ENCODE measurements at regions not wholly inside any gene's neighbourhood (a gene's known extent, or its start where the extent isn't known, plus 50 kb on each side); places are given as distances from the start of the nearest gene placed in this dataset.

- DNase-seq (ENCODE audit: low read depth, low spot score) (no peak), FAIRE-seq (no peak)
- H4K20me1 ChIP-seq (replicated peaks; ENCODE audit: control insufficient read depth, extremely low read depth, insufficient read depth, low read length): no peaks in the 10 kb centered on the region
- dilution Hi-C loops (cut with MboI; ENCODE audit: extremely low pct_ligation_motif_present, low sequenced_read_pairs): no loop called here
- TF ChIP-seq POLR2A (IDR thresholded peaks at IDR 0.05; ENCODE audit: low read depth, low read length) (no peak), FOS (IDR thresholded peaks at IDR 0.05; ENCODE audit: borderline replicate concordance, insufficient read depth, low read length) (no peak), MYC (IDR thresholded peaks at IDR 0.05; ENCODE audit: low read depth, low read length) (no peak), POLR2AphosphoS5 (IDR thresholded peaks at IDR 0.05; ENCODE audit: insufficient read depth, low read depth, low read length) (no peak), JUN (IDR thresholded peaks at IDR 0.05; ENCODE audit: borderline replicate concordance, insufficient read depth, insufficient read length, low read depth) (no peak), GATA2 (IDR thresholded peaks at IDR 0.05; ENCODE audit: insufficient read depth, insufficient read length, low read depth, low read length) (no peak), EZH2 (IDR thresholded peaks at IDR 0.05; ENCODE audit: borderline replicate concordance, low read depth, low read length, severe bottlenecking) (no peak)
- TF ChIP-seq, protein P1, sequence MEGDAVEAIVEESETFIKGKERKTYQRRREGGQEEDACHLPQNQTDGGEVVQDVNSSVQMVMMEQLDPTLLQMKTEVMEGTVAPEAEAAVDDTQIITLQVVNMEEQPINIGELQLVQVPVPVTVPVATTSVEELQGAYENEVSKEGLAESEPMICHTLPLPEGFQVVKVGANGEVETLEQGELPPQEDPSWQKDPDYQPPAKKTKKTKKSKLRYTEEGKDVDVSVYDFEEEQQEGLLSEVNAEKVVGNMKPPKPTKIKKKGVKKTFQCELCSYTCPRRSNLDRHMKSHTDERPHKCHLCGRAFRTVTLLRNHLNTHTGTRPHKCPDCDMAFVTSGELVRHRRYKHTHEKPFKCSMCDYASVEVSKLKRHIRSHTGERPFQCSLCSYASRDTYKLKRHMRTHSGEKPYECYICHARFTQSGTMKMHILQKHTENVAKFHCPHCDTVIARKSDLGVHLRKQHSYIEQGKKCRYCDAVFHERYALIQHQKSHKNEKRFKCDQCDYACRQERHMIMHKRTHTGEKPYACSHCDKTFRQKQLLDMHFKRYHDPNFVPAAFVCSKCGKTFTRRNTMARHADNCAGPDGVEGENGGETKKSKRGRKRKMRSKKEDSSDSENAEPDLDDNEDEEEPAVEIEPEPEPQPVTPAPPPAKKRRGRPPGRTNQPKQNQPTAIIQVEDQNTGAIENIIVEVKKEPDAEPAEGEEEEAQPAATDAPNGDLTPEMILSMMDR (IDR thresholded peaks at IDR 0.05; ENCODE audit: extremely low read depth in 1 of 2, insufficient read depth in 1 of 2, low read depth in 1 of 2, low read length in 2 of 2): no peak
- TF ChIP-seq, protein P2, sequence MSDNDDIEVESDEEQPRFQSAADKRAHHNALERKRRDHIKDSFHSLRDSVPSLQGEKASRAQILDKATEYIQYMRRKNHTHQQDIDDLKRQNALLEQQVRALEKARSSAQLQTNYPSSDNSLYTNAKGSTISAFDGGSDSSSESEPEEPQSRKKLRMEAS (IDR thresholded peaks at IDR 0.05; ENCODE audit: insufficient read depth, insufficient read length): no peak
- ChIA-PET CTCF (interaction anchor here (1.1 kb wide), 1 partner anchor 11 kb away, joined by 3 read pairs; no protein-coding TSS in a partner anchor), POLR2A (no interaction called here)
- no peaks in the 10 kb centered on the region for H3K9me3 ChIP-seq (replicated peaks; ENCODE audit: control insufficient read depth, insufficient read depth, low read length)
- no peaks in the 10 kb centered on the region for H3K36me3 ChIP-seq (ENCODE audit: control insufficient read depth in 2 of 2, extremely low read depth in 1 of 2, insufficient read depth in 2 of 2, low read length in 2 of 2)
- no peak overlapping the region for H3K27ac ChIP-seq (ENCODE audit: insufficient read depth, low read depth, low read length)
- intact Hi-C loops (cut with micrococcal nuclease): no loop called here
- peaks cover 7% of the 10 kb centered on the region for H3K4me1 ChIP-seq (ENCODE audit: control insufficient read depth, extremely low read depth, insufficient read depth, low read length)
- no peak overlapping the region for H2AFZ ChIP-seq (ENCODE audit: low read depth, low read length)
- BruUV-seq (replicated peaks): no TSS peak
- no peaks in the 10 kb centered on the region for H3K27me3 ChIP-seq (ENCODE audit: control insufficient read depth in 2 of 2, insufficient read depth in 2 of 2, low read length in 2 of 2)
- H3K9ac ChIP-seq (replicated peaks; ENCODE audit: extremely low read depth, insufficient read depth, low read length): no peak overlapping the region
- H3K4me3 ChIP-seq (replicated peaks in 1 of 3; ENCODE audit: insufficient read depth in 1 of 3, low read depth in 1 of 3, low read length in 3 of 3): no peak overlapping the region
- H3K9me1 ChIP-seq (replicated peaks; ENCODE audit: control insufficient read depth, extremely low read depth, insufficient read depth, low read length): no peaks in the 10 kb centered on the region
- no peaks in the 10 kb centered on the region for H3K79me2 ChIP-seq (ENCODE audit: control insufficient read depth, insufficient read depth, low read length)
- H3K4me2 ChIP-seq (ENCODE audit: insufficient read depth, low read length): no peak overlapping the region
Measured at GRCh38 chr14:85295318-85295717, 234.6 kb upstream of the FLRT2 start.
